GM23248 (cell line): ENCODE measurements at regions not wholly inside any gene's neighbourhood (a gene's known extent, or its start where the extent isn't known, plus 50 kb on each side); places are given as distances from the start of the nearest gene placed in this dataset.

Experiments
- DNase-seq: peaks from one replicate; pipeline ENCODE4 v3.0.0-alpha.2; 2015
- H2AFZ ChIP-seq: fragments of 200-600 bp; sonication (generic); 2 replicates; pipeline ENCODE4 v1.6.1; 2016; ENCODE audit warnings: antibody characterized with exemption
- H3F3A ChIP-seq: fragments of 200-600 bp; sonication (generic); 2 replicates; pipeline ENCODE4 v1.6.1; 2016; ENCODE audit warnings: mild to moderate bottlenecking, antibody characterized with exemption, mixed run types; ENCODE audit not compliant: insufficient read depth
- H3K27ac ChIP-seq: fragments of 200-600 bp; sonication (generic); 2 replicates; pipeline ENCODE4 v1.5.1; 2016; ENCODE audit warnings: mild to moderate bottlenecking
- H3K27me3 ChIP-seq: fragments of 200-600 bp; sonication (generic); replicated peaks from 2 replicates; pipeline ENCODE4 v1.6.1; 2016; ENCODE audit warnings: mild to moderate bottlenecking; ENCODE audit not compliant: insufficient read depth
- H3K36me3 ChIP-seq: fragments of 200-600 bp; sonication (generic); 2 replicates; pipeline ENCODE4 v1.6.1; 2016; ENCODE audit warnings: low read depth, mild to moderate bottlenecking
- H3K4me1 ChIP-seq: fragments of 200-600 bp; sonication (generic); 2 replicates; pipeline ENCODE4 v1.6.1; 2016; ENCODE audit warnings: mild to moderate bottlenecking; ENCODE audit not compliant: insufficient read depth
- H3K4me2 ChIP-seq: fragments of 200-600 bp; sonication (generic); one replicate; pipeline ENCODE4 v1.6.1; 2016; ENCODE audit warnings: mild to moderate bottlenecking; ENCODE audit not compliant: unreplicated experiment
- H3K4me3 ChIP-seq: fragments of 200-600 bp; sonication (generic); 2 replicates; pipeline ENCODE4 v1.5.1; 2016; ENCODE audit warnings: mild to moderate bottlenecking
- H3K79me2 ChIP-seq: fragments of 200-600 bp; sonication (generic); 2 replicates; pipeline ENCODE4 v1.6.1; 2016; ENCODE audit warnings: mild to moderate bottlenecking; ENCODE audit not compliant: insufficient read depth
- H3K9ac ChIP-seq: fragments of 200-600 bp; sonication (generic); 2 replicates; pipeline ENCODE4 v1.6.1; 2016; ENCODE audit warnings: mild to moderate bottlenecking
- H3K9me2 ChIP-seq: fragments of 200-600 bp; sonication (generic); 2 replicates; pipeline ENCODE4 v1.6.1; 2016; ENCODE audit warnings: mixed run types, mild to moderate bottlenecking, moderate library complexity; ENCODE audit not compliant: insufficient read depth
- H3K9me3 ChIP-seq: fragments of 200-600 bp; sonication (generic); one replicate; pipeline ENCODE4 v1.6.1; 2017; ENCODE audit warnings: low read depth
- H4K20me1 ChIP-seq: fragments of 200-600 bp; sonication (generic); 2 replicates; pipeline ENCODE4 v1.6.0; 2016; ENCODE audit not compliant: insufficient read depth
- EZH2 ChIP-seq: fragments of 200-600 bp; sonication (generic); IDR thresholded peaks from 2 replicates; pipeline ENCODE4 v1.6.1; 2018; ENCODE audit warnings: antibody characterized with exemption, mild to moderate bottlenecking; ENCODE audit not compliant: insufficient read depth, poor library complexity, severe bottlenecking
- EZH2phosphoT487 ChIP-seq: fragments of 200-600 bp; sonication (generic); IDR thresholded peaks from 2 replicates; pipeline ENCODE4 v1.6.1; 2018; ENCODE audit warnings: antibody characterized with exemption, moderate library complexity, mild to moderate bottlenecking, low read depth; ENCODE audit not compliant: insufficient read depth
- WGBS, 2 experiments: methylation state at CpG; one replicate each; pipeline ENCODE4 v1.1.6; 2015 to 2017; ENCODE audit warnings: low lambda C conversion rate in 2 of 2, low coverage in 1 of 2; ENCODE audit errors: missing lambda C conversion rate in 2 of 2; 5-methylcytosine and 5-hydroxymethylcytosine counted together
- in situ Hi-C: fragments of 300-500 bp; cut with MboI; formaldehyde crosslinking; loops from 2 replicates; pipeline ENCODE4 v1.15.0; 2020

- Histone ChIP-seq H3K79me2 (no peaks in the 10 kb centered on the region), H3K36me3 (no peaks in the 10 kb centered on the region), H4K20me1 (no peaks in the 10 kb centered on the region), H3K4me3 (no peak overlapping the region), H3F3A (peaks cover 27% of the 10 kb centered on the region), H3K4me1 (peaks cover 43% of the 10 kb centered on the region), H2AFZ (no peak overlapping the region), H3K4me2 (peak overlapping the region; percentile 55), H3K27me3 (no peaks in the 10 kb centered on the region), H3K9ac (no peak overlapping the region), H3K9me2 (no peaks in the 10 kb centered on the region), H3K9me3 (no peaks in the 10 kb centered on the region), H3K27ac (no peak overlapping the region)
- in situ Hi-C loops: no loop called here
- WGBS, 2 experiments: 79 to 89% methylated on average over 2 of the region's 2 CpGs
- no peak for DNase-seq
- TF ChIP-seq EZH2: no peak
- no peak for TF ChIP-seq EZH2phosphoT487
These were observed 254.1 kb downstream of the UACA start for GRCh38 chr15:70509282-70509662.

- Histone ChIP-seq H4K20me1 (no peaks in the 10 kb centered on the region), H3K9me2 (no peaks in the 10 kb centered on the region), H2AFZ (no peak overlapping the region), H3K27ac (peak overlapping the region; percentile 33; the same call in 1 of the 2 replicates), H3K27me3 (no peaks in the 10 kb centered on the region), H3F3A (peaks cover 27% of the 10 kb centered on the region), H3K9ac (no peak overlapping the region), H3K79me2 (no peaks in the 10 kb centered on the region), H3K9me3 (no peaks in the 10 kb centered on the region), H3K4me3 (no peak overlapping the region), H3K36me3 (no peaks in the 10 kb centered on the region), H3K4me2 (peak overlapping the region; percentile 55), H3K4me1 (peaks cover 48% of the 10 kb centered on the region)
- WGBS, 2 experiments: 39 to 43% methylated on average over 5 of the region's 5 CpGs
- DNase-seq: peak; percentile 87
- in situ Hi-C loops: no loop called here
- TF ChIP-seq EZH2phosphoT487 (no peak), EZH2 (no peak)
These were observed 254.6 kb downstream of the UACA start for GRCh38 chr15:70508561-70509281.

GRCh38 chr15:70507772-70508371 lies 255.5 kb downstream of the UACA start:
- Histone ChIP-seq H3F3A (peaks cover 27% of the 10 kb centered on the region), H3K9me2 (no peaks in the 10 kb centered on the region), H3K4me3 (no peak overlapping the region), H3K9me3 (no peaks in the 10 kb centered on the region), H3K4me2 (peak overlapping the region; percentile 55), H3K27ac (no peak overlapping the region), H4K20me1 (no peaks in the 10 kb centered on the region), H2AFZ (no peak overlapping the region), H3K27me3 (no peaks in the 10 kb centered on the region), H3K4me1 (peaks cover 50% of the 10 kb centered on the region), H3K79me2 (no peaks in the 10 kb centered on the region), H3K36me3 (no peaks in the 10 kb centered on the region), H3K9ac (no peak overlapping the region)
- in situ Hi-C loops: no loop called here
- no peak for TF ChIP-seq EZH2phosphoT487
- TF ChIP-seq EZH2: no peak
- WGBS, 2 experiments: 100% methylated on average over 1 of the region's 1 CpG
- DNase-seq: peak; percentile 83

- no peaks in the 10 kb centered on the region for H4K20me1 ChIP-seq
- in situ Hi-C loops: no loop called here
- H3K4me2 ChIP-seq: peak overlapping the region; percentile 19
- no peak overlapping the region for H3K4me3 ChIP-seq
- peaks cover 50% of the 10 kb centered on the region for H3K4me1 ChIP-seq
- H3K9me3 ChIP-seq: no peaks in the 10 kb centered on the region
- H3K27ac ChIP-seq: no peak overlapping the region
- peaks cover 27% of the 10 kb centered on the region for H3F3A ChIP-seq
- TF ChIP-seq EZH2 (no peak), EZH2phosphoT487 (no peak)
- H3K9me2 ChIP-seq: no peaks in the 10 kb centered on the region
- 0 out of 2 replicates have a peak, but pooled peaks cover 5% of the 10 kb centered on the region for H3K27me3 ChIP-seq
- no peak overlapping the region for H2AFZ ChIP-seq
- no peaks in the 10 kb centered on the region for H3K79me2 ChIP-seq
- DNase-seq: no peak
- H3K9ac ChIP-seq: no peak overlapping the region
- H3K36me3 ChIP-seq: no peaks in the 10 kb centered on the region
- WGBS, 2 experiments: 71 to 78% methylated on average over 5 of the region's 5 CpGs
These were observed 257.1 kb downstream of the UACA start for GRCh38 chr15:70505936-70506912.
